ENCODE measurements at regions not wholly inside any gene's neighbourhood (a gene's known extent, or its start where the extent isn't known, plus 50 kb on each side); places are given as distances from the start of the nearest gene placed in this dataset.

- H3K23ac ChIP-seq (ENCODE audit: insufficient read length, low read depth, low read length) = no peak overlapping the region
- no peak overlapping the region for H3K4ac ChIP-seq (ENCODE audit: low read depth, low read length)
- no peak overlapping the region for H4K5ac ChIP-seq (ENCODE audit: insufficient read length, low read depth, low read length)
- H3K36me3 Mint-ChIP-seq (ENCODE audit: insufficient read depth in 1 of 3, low read depth in 3 of 3) = no peaks in the 10 kb centered on the region; a peak in 1 of 7 replicates
- no peaks in the 10 kb centered on the region for H3K23me2 ChIP-seq (ENCODE audit: insufficient read length, low read depth, low read length, poor library complexity, severe bottlenecking)
- no peak overlapping the region for H3K9ac ChIP-seq (ENCODE audit: extremely low read depth, insufficient read length, low read length)
- H4K8ac ChIP-seq (replicated peaks; ENCODE audit: insufficient read length, low read depth, low read length) = no peak overlapping the region
- H2AK5ac ChIP-seq (ENCODE audit: insufficient read length, low read length) = no peak overlapping the region
- no peak overlapping the region for H2BK12ac ChIP-seq (ENCODE audit: insufficient read length, low read depth, low read length)
- no CpG with 5 or more reads among the region's 4 CpGs for WGBS (ENCODE audit: extremely low coverage, insufficient read length, low lambda C conversion rate)
- H3T11ph ChIP-seq (ENCODE audit: low read length) = no peak overlapping the region
- H3K27ac ChIP-seq (ENCODE audit: insufficient read length, low read depth, low read length) = no peak overlapping the region
- DNase-seq = no peak
- H3K79me1 ChIP-seq (ENCODE audit: insufficient read depth, low read depth, low read length, poor library complexity, severe bottlenecking) = no peaks in the 10 kb centered on the region
- H3K14ac ChIP-seq (ENCODE audit: insufficient read depth, low read length) = no peak overlapping the region
- H3K4me1 ChIP-seq (ENCODE audit: insufficient read depth, low read length) = no peaks in the 10 kb centered on the region
- no peak overlapping the region for H2BK5ac ChIP-seq (ENCODE audit: insufficient read length, low read length)
- no peak overlapping the region for H2BK15ac ChIP-seq (ENCODE audit: low read depth, low read length)
- peaks cover 2% of the 10 kb centered on the region for H3K27me3 Mint-ChIP-seq (ENCODE audit: low read depth)
- no peaks in the 10 kb centered on the region for H3K79me2 ChIP-seq (ENCODE audit: insufficient read depth, low read length)
- H3K4me3 Mint-ChIP-seq = no peak overlapping the region
- H3K4me2 ChIP-seq (ENCODE audit: insufficient read depth, insufficient read length, low read length) = no peak overlapping the region
- peaks cover 6 to 7% of the 10 kb centered on the region in 2 experiments; a peak in 3 of 5 replicates for H3K9me3 Mint-ChIP-seq
- no peaks in the 10 kb centered on the region for H4K20me1 ChIP-seq (ENCODE audit: control insufficient read depth, insufficient read depth, insufficient read length)
- no peak overlapping the region for H3K18ac ChIP-seq (ENCODE audit: insufficient read length, low read depth, low read length)
- H4K91ac ChIP-seq (ENCODE audit: insufficient read length, low read depth, low read length) = no peak overlapping the region
- no peak overlapping the region for H2BK120ac ChIP-seq (ENCODE audit: low read depth, low read length, poor library complexity, severe bottlenecking)
- no peak for TF ChIP-seq CTCF (conservative IDR thresholded peaks at IDR 0.05)
- H3K9me3 ChIP-seq (ENCODE audit: control insufficient read depth, low read depth, low read length) = no peaks in the 10 kb centered on the region
- H3K56ac ChIP-seq (ENCODE audit: insufficient read length, low read depth, low read length) = no peak overlapping the region
- H2AFZ ChIP-seq (ENCODE audit: low read length) = no peak overlapping the region
- H3K27me3 ChIP-seq (ENCODE audit: insufficient read depth, low read length) = no peaks in the 10 kb centered on the region
- no peaks in the 10 kb centered on the region for H3K4me1 Mint-ChIP-seq
- no peak overlapping the region for H3K27ac Mint-ChIP-seq
- no peak overlapping the region for H2BK20ac ChIP-seq (ENCODE audit: low read depth, low read length, poor library complexity, severe bottlenecking)
These were observed 105.6 kb upstream of the CCDC112 start for GRCh38 chr5:115402092-115402491.
